ENCODE measurements at regions not wholly inside any gene's neighbourhood (a gene's known extent, or its start where the extent isn't known, plus 50 kb on each side); places are given as distances from the start of the nearest gene placed in this dataset.
"Not testable (repeated sequence)": the region's sequence is repeated elsewhere in the genome, so short reads cannot be mapped to it uniquely, and the experiment has no call there.

DNA sequence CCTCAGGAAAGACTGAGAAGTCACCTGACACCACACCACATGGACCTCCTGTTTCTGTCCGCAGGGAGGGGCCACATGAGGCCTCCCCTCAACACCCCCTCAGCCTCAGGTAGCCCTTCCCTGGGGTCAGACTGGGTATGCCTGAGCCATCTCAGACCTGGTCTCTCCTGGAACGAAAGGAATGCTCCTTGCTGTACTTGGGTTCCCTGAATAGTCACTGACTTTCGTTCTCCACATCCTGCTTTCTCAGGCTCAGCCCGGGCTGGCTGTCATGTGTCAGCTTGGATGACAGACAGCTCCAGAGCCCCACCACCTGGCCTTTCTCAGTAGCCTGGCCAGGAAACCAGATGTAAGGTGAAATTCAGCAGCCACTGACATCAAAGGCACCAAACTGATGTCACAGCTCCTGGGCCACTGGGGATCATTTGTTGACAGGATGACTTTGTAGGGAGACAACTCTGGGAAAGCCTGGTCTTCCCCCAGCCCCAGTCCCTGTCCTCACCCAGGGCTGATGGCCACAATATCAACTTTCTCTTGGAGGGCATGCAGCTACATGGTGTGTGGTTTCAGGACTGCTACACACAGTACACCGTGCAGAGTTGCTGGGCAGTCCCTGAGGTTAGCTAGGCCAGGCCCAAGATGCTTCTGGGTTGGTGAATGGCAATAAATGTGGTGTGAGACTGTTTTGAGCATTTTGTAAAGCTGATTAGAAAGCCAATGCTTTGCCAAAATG, 141.4 kb upstream of the MRPS22 start:
- no peak for DNase-seq

GRCh38 chr3:139202959-139203349, 140.9 kb upstream of the MRPS22 start:
- DNase-seq = no peak

DNA sequence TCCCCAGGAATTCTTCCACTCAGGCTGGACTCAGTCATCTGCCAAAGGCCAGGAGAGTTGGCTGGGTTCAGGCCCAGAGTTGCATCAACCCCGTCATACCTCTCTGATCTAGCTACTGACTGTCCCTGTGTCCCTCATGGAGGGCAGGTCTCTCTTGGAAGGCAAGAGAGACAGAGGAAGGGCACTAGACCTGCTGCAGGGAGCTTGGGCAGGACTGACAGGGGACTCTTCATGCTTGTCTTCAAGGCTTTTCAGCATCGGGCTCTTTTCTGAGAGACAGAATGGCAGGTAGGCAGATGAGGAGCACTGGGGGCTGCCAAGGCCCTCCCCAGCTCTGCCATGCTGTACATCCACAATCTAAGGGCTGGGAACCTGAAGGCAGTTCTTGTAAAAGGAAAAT, 140.1 kb upstream of the MRPS22 start:
- DNase-seq = no peak

DNA sequence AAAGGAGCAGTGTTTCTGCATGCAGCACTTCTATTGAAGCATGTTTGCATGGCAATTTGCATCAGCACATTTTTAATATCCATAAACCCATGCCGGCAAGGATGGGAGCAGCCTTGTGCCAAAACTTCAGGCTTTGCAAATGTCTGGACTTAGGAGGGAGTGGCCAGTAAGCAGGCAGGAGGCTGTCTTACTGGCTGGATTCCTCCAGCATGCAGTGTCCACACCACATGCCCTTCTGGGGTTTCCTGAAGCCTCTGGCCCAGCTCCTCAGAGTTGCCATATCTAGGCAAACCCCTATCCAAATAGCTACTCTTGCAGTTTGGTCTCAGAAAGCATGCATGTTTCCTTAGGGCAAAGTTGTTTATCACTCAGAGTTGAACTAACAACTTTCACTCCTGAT, 139.1 kb upstream of the MRPS22 start:
- DNase-seq = no peak

DNA sequence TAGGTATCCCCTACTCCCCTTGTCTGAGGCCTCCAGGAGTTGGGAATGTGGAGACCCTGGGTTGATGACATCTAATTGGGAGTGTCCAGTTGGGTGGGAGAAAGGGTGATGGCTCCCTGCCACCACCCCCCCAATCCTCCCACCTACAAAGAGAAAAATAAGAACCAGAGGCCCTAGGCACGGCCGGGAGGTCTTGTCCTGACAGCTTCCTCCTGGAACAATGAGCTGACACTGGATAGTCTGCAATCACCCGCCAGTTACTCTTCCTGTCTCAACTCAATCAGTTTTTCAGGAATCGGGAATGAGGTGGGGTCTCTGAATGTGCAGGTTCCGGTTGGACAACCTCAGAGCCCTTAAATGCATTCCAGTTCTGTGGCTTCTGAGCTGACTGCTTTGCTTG, 129.9 kb upstream of the MRPS22 start:
- DNase-seq = no peak

- no peak for DNase-seq
Measured at GRCh38 chr3:139216958-139217357, 126.9 kb upstream of the MRPS22 start.

- no peak for DNase-seq
Measured at GRCh38 chr3:139217633-139218032, 126.2 kb upstream of the MRPS22 start.

- DNase-seq = no peak
Measured at GRCh38 chr3:139218046-139218445, 125.8 kb upstream of the MRPS22 start.

DNA sequence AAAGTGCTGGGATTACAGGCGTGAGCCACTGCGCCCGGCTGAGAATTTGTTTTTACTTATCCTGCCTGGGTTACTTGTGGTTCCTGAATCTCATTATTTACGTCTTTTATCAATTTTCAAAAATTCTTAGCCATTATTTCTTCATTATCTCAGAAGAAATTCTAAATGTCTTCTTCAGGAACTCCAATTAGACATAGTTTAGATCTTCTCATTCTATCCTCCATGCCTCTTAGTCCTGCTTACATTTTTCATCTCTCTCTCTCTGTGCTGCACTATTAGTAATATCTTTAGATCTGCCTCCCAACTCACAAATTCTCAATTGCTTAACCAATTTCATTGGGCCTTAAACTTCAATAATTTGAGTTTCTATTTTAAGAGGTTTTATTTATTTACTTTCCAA, 124.4 kb upstream of the MRPS22 start:
- DNase-seq = no peak

- no peak for DNase-seq
Measured at GRCh38 chr3:139222100-139222657, 121.6 kb upstream of the MRPS22 start.

DNA sequence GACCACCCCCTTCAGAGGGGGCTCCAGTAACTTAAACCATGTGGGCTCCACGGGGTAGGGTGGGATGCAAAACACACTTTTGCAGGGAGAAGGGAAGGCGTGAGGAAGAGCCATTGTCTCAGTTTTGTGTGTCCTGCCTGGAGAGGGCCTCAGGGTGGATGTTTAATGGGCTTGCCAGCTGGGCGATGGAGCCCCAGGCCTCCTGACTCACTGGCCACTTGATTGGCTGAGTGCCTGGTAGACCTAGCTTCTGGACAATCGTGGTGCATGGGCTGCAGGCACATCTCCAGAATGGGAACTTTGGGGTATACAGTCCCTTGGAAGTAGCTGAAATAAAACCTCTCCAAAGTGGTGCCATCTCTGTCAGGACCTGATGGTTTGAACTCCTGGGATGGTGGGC, 118.3 kb upstream of the MRPS22 start:
- no peak for DNase-seq

DNA sequence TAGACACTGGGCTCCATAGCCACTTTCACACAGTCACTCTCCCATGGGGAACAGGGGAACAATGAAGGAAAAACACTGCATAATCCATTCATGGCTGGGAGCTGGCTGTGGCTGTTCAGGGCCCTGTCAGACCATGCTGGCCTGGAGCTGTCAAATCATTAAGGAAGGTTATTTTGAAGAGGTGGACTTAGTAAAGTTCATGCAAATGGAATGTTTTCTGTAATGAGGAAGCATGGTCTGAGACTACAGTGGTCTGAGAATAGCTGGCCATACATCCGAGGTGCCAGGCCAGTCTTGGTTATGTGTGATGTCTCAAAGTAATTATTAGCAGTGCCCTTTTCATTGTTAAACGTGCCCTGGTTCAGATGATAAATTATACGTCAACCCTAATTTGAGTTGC, 117.1 kb upstream of the MRPS22 start:
- DNase-seq = no peak

DNA sequence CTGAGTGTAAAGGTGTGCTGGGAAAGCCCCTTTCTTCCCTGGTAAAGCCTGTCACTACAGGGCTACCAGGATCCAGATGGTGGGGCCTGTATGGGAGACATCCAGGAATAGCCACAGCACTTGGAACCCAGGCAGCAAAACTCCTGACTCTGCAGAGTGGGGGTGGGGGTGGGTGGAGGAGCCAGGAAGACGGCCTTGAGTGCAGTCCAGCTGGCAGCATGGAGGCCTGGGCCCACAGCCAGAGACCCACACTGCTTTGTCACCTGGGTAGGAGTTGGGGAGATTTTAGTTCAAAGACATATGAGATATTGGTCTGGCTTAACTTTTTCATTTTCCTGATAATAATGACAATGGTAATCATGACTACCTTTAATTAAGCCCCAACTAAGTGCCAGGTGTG, 116.7 kb upstream of the MRPS22 start:
- no peak for DNase-seq

GRCh38 chr3:139227827-139228226, 116.0 kb upstream of the MRPS22 start:
- DNase-seq = no peak

GRCh38 chr3:139230391-139230790, 113.4 kb upstream of the MRPS22 start:
- DNase-seq = no peak

DNA sequence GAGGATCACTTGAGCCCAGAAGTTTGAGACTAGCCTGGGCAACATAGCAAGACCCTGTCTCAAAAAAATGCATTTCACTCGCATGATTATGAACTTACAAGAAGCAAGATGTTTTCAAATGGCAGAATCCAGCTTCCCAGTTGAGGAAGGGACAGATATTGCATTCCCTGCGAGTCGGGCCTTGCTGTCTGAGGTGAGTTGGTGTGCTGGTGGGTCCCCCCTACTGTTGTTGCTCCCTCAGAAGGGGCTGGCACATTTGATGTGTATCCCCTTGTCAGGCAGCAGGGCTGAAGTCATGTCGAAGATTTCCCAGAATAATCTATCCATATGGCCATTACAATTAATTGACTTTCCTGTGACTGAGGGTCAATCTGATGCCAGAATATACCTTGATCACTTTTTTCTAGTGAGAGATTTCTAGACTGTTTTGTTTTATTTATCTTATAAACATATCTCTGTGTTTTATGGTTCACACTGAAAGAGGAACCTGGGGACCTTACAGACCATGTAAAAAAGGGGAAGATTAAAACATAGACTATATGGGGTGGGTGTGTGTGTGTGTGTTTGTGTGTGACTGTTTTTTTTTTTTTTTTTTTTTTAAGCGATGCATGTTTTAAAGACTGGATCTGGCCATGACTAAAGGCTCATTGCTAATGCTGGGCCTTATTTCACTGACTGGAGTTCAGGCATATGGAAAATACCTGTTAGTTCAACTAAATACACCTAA, 112.1 kb upstream of the MRPS22 start:
- DNase-seq = no peak

- not testable (repeated sequence) for DNase-seq
Measured at GRCh38 chr3:139232341-139232740, 111.5 kb upstream of the MRPS22 start.

DNA sequence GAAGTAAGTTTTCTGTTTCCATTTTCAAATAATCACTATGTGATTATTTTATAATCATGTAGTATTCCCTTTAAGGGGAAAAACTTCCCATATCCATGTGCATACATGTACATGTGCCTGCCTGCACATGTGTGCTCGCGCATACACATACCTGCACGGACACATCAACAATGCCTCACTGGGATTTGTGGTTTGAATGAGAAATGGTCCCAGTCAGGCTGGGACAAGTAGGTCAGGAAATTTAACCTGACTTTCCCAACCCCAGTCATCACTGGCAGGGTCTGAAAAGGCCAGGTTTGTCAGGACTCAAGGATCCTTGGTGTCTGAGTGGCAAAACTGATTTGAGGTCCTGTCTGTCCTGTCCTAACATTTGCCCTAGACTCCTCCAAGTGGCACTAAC, 109.3 kb upstream of the MRPS22 start:
- DNase-seq = no peak

- DNase-seq = no peak
Measured at GRCh38 chr3:139235192-139235591, 108.6 kb upstream of the MRPS22 start.

GRCh38 chr3:139236336-139236735, 107.5 kb upstream of the MRPS22 start:
- no peak for DNase-seq

DNA sequence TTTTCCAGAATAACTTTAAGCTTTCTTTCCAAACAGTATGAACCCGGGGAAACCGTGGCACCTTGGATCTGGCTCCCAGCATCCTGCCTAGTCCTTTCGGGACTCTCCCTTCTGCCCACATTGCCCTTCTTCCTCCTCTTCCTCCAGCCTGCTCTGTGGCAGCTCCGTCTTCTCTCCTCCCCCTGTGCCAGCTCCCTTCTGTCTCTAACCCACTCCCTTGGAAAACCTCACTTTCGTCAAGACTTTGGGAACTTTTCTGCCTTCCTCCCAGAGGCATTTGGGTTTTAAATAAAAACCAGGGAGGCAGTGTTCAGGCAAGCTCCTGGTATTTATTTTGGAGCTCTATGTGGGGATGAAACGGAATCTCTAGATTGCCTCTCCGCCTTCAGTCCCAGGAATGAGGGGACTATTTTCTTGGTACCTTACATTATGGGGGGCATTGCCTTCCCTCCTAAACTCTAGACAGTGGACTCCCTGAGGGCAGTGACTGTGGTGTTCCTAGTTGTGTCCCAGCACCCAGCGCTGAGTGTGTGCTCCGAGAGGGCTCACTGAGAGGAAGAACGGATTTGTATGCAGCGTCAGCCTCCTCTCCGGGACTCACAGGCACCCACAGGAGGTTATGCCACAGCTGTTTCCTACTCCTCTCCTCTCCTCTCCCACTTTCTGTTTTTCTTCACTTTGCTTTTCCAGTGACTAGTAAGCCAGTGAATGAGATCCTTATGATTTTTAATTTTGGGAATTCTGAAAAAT, 105.4 kb upstream of the MRPS22 start:
- DNase-seq = no peak

GRCh38 chr3:139239550-139239949, 104.3 kb upstream of the MRPS22 start:
- DNase-seq = no peak

- DNase-seq = no peak
Measured at GRCh38 chr3:139241783-139242182, 102.0 kb upstream of the MRPS22 start.

GRCh38 chr3:139243710-139244109, 100.1 kb upstream of the MRPS22 start:
- DNase-seq = no peak
